Activated CD4-positive, CD25-positive, alpha-beta regulatory T cell treated with anti-CD3 and anti-CD28 coated beads, Interleukin-2, amount 50 U/mL, for 16 hours (primary cell): ENCODE measurements at regions not wholly inside any gene's neighbourhood (a gene's known extent, or its start where the extent isn't known, plus 50 kb on each side); places are given as distances from the start of the nearest gene placed in this dataset.
"Not testable (repeated sequence)": the region's sequence is repeated elsewhere in the genome, so short reads cannot be mapped to it uniquely, and the experiment has no call there.

Source experiments
- DNase-seq: peaks from one replicate; pipeline ENCODE4 v3.0.0-alpha.2; 2020; ENCODE audit warnings: low read depth, low spot score

GRCh38 chr13:48583859-48584311 lies 51.0 kb upstream of the RCBTB2 start:
- no peak for DNase-seq

- DNase-seq = no peak
Measured at GRCh38 chr13:48585456-48585840, 52.6 kb upstream of the RCBTB2 start.

GRCh38 chr13:48586591-48587103 lies 53.8 kb upstream of the RCBTB2 start:
- DNase-seq = no peak

- no peak for DNase-seq
Measured at GRCh38 chr13:48588120-48588519, 55.2 kb upstream of the RCBTB2 start.

- no peak for DNase-seq
Measured at GRCh38 chr13:48590141-48590901, 57.4 kb upstream of the RCBTB2 start.

GRCh38 chr13:48591124-48591872 lies 58.4 kb upstream of the RCBTB2 start:
- not testable (repeated sequence) for DNase-seq

GRCh38 chr13:48591889-48592687 lies 59.2 kb upstream of the RCBTB2 start:
- DNase-seq = no peak

- no peak for DNase-seq
Measured at GRCh38 chr13:48592688-48593049, 59.8 kb upstream of the RCBTB2 start.

- no peak for DNase-seq
Measured at GRCh38 chr13:48593536-48593935, 60.2 kb upstream of the CYSLTR2 start.

GRCh38 chr13:48594096-48594815 lies 59.5 kb upstream of the CYSLTR2 start:
- DNase-seq = no peak

GRCh38 chr13:48595431-48596429 lies 58.0 kb upstream of the CYSLTR2 start:
- DNase-seq = peak; percentile 26

- DNase-seq = no peak
Measured at GRCh38 chr13:48600374-48601364, 53.1 kb upstream of the CYSLTR2 start.

GRCh38 chr13:48602296-48603016 lies 51.3 kb upstream of the CYSLTR2 start:
- DNase-seq = no peak

GRCh38 chr13:48603375-48603774 lies 50.4 kb upstream of the CYSLTR2 start:
- DNase-seq = no peak
